KG1 (cell line): ENCODE measurements at regions not wholly inside any gene's neighbourhood (a gene's known extent, or its start where the extent isn't known, plus 50 kb on each side); places are given as distances from the start of the nearest gene placed in this dataset.
A peak's percentile ranks its signal among the peaks of the same experiment; 100 is the strongest.

Source experiments
- DNase-seq: peaks from one replicate; lab custom pipeline; 2025; lab: John Stamatoyannopoulos, UW

- DNase-seq: no peak
Measured at GRCh38 chr4:96097040-96097607, 257.2 kb downstream of the PDHA2 start.

- no peak for DNase-seq
Measured at GRCh38 chr4:96097693-96098092, 257.8 kb downstream of the PDHA2 start.

- DNase-seq: no peak
Measured at GRCh38 chr4:96099031-96099430, 259.1 kb downstream of the PDHA2 start.

- no peak for DNase-seq
Measured at GRCh38 chr4:96102541-96103026, 262.7 kb downstream of the PDHA2 start.

GRCh38 chr4:96103086-96103485 lies 263.2 kb downstream of the PDHA2 start:
- no peak for DNase-seq

GRCh38 chr4:96108146-96108545 lies 268.3 kb downstream of the PDHA2 start:
- DNase-seq: no peak

- no peak for DNase-seq
Measured at GRCh38 chr4:96112631-96113030, 272.7 kb downstream of the PDHA2 start.

- DNase-seq: no peak
Measured at GRCh38 chr4:96120206-96120605, 280.3 kb downstream of the PDHA2 start.

- no peak for DNase-seq
Measured at GRCh38 chr4:96126227-96126626, 286.3 kb downstream of the PDHA2 start.

- no peak for DNase-seq
Measured at GRCh38 chr4:96131186-96131585, 291.3 kb downstream of the PDHA2 start.

- no peak for DNase-seq
Measured at GRCh38 chr4:96134806-96135205, 294.9 kb downstream of the PDHA2 start.

- no peak for DNase-seq
Measured at GRCh38 chr4:96136056-96136455, 296.2 kb downstream of the PDHA2 start.

- DNase-seq: no peak
Measured at GRCh38 chr4:96139251-96139929, 299.5 kb downstream of the PDHA2 start.

GRCh38 chr4:96145601-96146000 lies 305.7 kb downstream of the PDHA2 start:
- DNase-seq: peak; percentile 23

GRCh38 chr4:96146686-96147085 lies 306.8 kb downstream of the PDHA2 start:
- no peak for DNase-seq

- DNase-seq: peak; percentile 15
Measured at GRCh38 chr4:96149894-96150293, 310.0 kb downstream of the PDHA2 start.

- no peak for DNase-seq
Measured at GRCh38 chr4:96150466-96150865, 310.6 kb downstream of the PDHA2 start.

- no peak for DNase-seq
Measured at GRCh38 chr4:96152824-96153223, 312.9 kb downstream of the PDHA2 start.

GRCh38 chr4:96154676-96155075 lies 314.8 kb downstream of the PDHA2 start:
- no peak for DNase-seq

- DNase-seq: no peak
Measured at GRCh38 chr4:96162636-96163035, 322.7 kb downstream of the PDHA2 start.

- DNase-seq: no peak
Measured at GRCh38 chr4:96164814-96165351, 325.0 kb downstream of the PDHA2 start.

GRCh38 chr4:96166806-96167205 lies 326.9 kb downstream of the PDHA2 start:
- no peak for DNase-seq

GRCh38 chr4:96170198-96170597 lies 330.3 kb downstream of the PDHA2 start:
- no peak for DNase-seq

GRCh38 chr4:96173756-96174155 lies 333.9 kb downstream of the PDHA2 start:
- no peak for DNase-seq
